ENCODE measurements at regions not wholly inside any gene's neighbourhood (a gene's known extent, or its start where the extent isn't known, plus 50 kb on each side); places are given as distances from the start of the nearest gene placed in this dataset.

DNA sequence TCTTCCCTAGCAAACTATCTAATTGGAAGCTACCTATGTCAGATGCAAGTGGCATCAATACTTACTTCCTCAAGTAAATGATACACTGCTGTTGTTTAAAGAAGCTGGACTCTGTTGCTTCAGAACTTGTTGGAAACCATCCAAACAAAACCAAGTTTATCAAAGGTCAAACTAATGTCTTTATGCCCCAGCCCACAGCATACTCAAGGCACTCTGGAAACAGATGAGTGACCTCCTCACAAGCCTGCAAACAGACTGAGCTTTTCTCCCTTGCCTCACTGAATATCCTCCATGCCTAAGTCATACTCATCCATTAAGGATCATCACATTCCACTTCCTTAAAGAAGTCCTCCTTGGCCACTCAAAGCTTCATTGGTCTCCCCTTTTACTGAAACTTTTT lies 107.4 kb upstream of the ACP3 start (continued):
- TF ChIP-seq, protein P1, sequence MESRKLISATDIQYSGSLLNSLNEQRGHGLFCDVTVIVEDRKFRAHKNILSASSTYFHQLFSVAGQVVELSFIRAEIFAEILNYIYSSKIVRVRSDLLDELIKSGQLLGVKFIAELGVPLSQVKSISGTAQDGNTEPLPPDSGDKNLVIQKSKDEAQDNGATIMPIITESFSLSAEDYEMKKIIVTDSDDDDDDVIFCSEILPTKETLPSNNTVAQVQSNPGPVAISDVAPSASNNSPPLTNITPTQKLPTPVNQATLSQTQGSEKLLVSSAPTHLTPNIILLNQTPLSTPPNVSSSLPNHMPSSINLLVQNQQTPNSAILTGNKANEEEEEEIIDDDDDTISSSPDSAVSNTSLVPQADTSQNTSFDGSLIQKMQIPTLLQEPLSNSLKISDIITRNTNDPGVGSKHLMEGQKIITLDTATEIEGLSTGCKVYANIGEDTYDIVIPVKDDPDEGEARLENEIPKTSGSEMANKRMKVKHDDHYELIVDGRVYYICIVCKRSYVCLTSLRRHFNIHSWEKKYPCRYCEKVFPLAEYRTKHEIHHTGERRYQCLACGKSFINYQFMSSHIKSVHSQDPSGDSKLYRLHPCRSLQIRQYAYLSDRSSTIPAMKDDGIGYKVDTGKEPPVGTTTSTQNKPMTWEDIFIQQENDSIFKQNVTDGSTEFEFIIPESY (IDR thresholded peaks at IDR 0.05; ENCODE audit: borderline replicate concordance, low read depth) = no peak

DNA sequence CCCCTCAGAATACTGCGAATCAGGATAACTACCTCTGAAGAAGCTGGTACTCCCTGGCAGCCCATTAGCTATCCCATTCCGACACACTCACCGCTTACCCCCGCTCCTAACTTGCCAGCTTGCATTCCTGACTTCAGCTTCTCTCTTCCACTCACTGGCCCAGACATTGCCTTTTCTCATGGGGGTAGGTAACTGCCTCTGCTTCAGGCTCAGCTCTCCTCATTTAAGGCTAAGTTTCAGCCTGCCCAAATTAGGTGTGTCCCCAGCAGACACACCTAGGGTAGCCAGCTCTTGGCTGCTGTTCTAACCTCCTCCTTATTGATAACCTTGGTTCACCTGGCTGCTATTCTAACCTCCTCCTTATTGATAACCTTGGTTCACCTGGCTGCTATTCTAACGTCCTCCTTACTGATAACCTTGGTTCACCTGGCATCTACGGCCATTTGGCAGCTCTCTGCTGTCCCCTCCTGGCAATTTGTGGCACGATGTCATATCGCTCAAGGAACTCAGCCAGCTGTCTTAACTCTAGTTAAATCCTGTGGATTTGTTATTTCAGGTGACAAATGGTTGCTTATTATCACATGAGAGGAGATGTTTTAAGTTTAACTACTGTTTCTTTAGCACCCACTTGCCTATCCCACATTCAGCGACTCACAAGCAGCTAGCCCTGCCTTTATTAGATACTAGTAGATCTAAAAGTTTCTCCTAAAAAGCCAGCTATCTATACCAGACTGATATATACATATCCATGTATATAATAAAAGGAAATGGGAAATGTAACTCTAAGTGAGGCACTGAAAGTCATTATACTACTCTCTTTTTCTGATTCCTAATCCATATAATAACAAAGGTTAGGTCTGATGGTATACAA lies 106.5 kb upstream of the ACP3 start:
- Histone ChIP-seq H3K4me3 (ENCODE audit: low read depth in 2 of 2, low read length in 1 of 2) (no peak overlapping the region), H3K9me2 (no peaks in the 10 kb centered on the region), H3K27ac (ENCODE audit: low read depth in 2 of 2, low read length in 1 of 2) (no peak overlapping the region), H3K9ac (no peak overlapping the region), H3K9me3 (no peaks in the 10 kb centered on the region), H2AFZ (ENCODE audit: low read depth) (no peak overlapping the region), H3F3A (replicated peaks; ENCODE audit: insufficient read depth) (no peaks in the 10 kb centered on the region), H4K20me1 (ENCODE audit: insufficient read depth) (no peaks in the 10 kb centered on the region), H3K79me2 (ENCODE audit: insufficient read depth) (no peaks in the 10 kb centered on the region), H3K4me1 (ENCODE audit: control insufficient read depth in 1 of 2, insufficient read depth in 2 of 2, low read depth in 1 of 2, low read length in 1 of 2) (no peaks in the 10 kb centered on the region), H3K4me2 (no peak overlapping the region), H3K27me3 (ENCODE audit: insufficient read depth) (no peaks in the 10 kb centered on the region), H3K36me3 (replicated peaks in 1 of 2; ENCODE audit: control insufficient read depth in 1 of 2, insufficient read depth in 2 of 2, low read length in 1 of 2) (no peaks in the 10 kb centered on the region)
- POLR2A ChIA-PET = interaction anchor here (1.4 kb wide), 1 partner anchor 173 kb away, joined by 3 read pairs; no protein-coding TSS in a partner anchor
- CTCF ChIA-PET = interaction anchor here (0.7 to 3.1 kb wide), 15 partner anchors 10 to 211 kb away, joined by 3 to 38 read pairs (median 4); no protein-coding TSS in a partner anchor
- DNase-seq = peak; percentile 8
- 51% methylated on average over 9 of the region's 9 CpGs for WGBS (ENCODE audit: low lambda C conversion rate)
- no peak for TF ChIP-seq TAF1 (IDR thresholded peaks at IDR 0.05; ENCODE audit: borderline replicate concordance, low read depth, low read length)
- no peak for TF ChIP-seq EZH2phosphoT487 (IDR thresholded peaks at IDR 0.05; ENCODE audit: borderline replicate concordance, low read depth)
- TF ChIP-seq MXI1 (IDR thresholded peaks at IDR 0.05; ENCODE audit: low read depth, low read length) = no peak
- TF ChIP-seq GATA2 (CRISPR knock-in tag; IDR thresholded peaks at IDR 0.05) = no peak
- TF ChIP-seq MEF2A (IDR thresholded peaks at IDR 0.05; ENCODE audit: borderline replicate concordance, low read depth) = no peak
- TF ChIP-seq, protein P2, sequence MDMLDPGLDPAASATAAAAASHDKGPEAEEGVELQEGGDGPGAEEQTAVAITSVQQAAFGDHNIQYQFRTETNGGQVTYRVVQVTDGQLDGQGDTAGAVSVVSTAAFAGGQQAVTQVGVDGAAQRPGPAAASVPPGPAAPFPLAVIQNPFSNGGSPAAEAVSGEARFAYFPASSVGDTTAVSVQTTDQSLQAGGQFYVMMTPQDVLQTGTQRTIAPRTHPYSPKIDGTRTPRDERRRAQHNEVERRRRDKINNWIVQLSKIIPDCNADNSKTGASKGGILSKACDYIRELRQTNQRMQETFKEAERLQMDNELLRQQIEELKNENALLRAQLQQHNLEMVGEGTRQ (IDR thresholded peaks at IDR 0.05; ENCODE audit: borderline replicate concordance, low read depth, low read length) = no peak
- TF ChIP-seq, protein P3, sequence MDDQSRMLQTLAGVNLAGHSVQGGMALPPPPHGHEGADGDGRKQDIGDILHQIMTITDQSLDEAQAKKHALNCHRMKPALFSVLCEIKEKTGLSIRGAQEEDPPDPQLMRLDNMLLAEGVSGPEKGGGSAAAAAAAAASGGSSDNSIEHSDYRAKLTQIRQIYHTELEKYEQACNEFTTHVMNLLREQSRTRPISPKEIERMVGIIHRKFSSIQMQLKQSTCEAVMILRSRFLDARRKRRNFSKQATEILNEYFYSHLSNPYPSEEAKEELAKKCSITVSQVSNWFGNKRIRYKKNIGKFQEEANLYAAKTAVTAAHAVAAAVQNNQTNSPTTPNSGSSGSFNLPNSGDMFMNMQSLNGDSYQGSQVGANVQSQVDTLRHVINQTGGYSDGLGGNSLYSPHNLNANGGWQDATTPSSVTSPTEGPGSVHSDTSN (IDR thresholded peaks at IDR 0.05) = no peak
- no peak for TF ChIP-seq GABPA (IDR thresholded peaks at IDR 0.05; ENCODE audit: low read depth)
- no peak for TF ChIP-seq RXRA (IDR thresholded peaks at IDR 0.05; ENCODE audit: borderline replicate concordance, low read depth)
- TF ChIP-seq TCF12 (IDR thresholded peaks at IDR 0.05) = no peak
- TF ChIP-seq, protein P1 (IDR thresholded peaks at IDR 0.05; ENCODE audit: borderline replicate concordance, low read depth) = no peak
- no peak for TF ChIP-seq FOSL2 (IDR thresholded peaks at IDR 0.05; ENCODE audit: borderline replicate concordance, low read depth)
- TF ChIP-seq, protein P4, sequence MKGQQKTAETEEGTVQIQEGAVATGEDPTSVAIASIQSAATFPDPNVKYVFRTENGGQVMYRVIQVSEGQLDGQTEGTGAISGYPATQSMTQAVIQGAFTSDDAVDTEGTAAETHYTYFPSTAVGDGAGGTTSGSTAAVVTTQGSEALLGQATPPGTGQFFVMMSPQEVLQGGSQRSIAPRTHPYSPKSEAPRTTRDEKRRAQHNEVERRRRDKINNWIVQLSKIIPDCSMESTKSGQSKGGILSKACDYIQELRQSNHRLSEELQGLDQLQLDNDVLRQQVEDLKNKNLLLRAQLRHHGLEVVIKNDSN (IDR thresholded peaks at IDR 0.05; ENCODE audit: borderline replicate concordance, low read depth) = no peak
- TF ChIP-seq NFIC (IDR thresholded peaks at IDR 0.05; ENCODE audit: borderline replicate concordance) = no peak
- no peak for TF ChIP-seq SIN3A (IDR thresholded peaks at IDR 0.05; ENCODE audit: borderline replicate concordance, low read depth, low read length)
- TF ChIP-seq, protein P5, sequence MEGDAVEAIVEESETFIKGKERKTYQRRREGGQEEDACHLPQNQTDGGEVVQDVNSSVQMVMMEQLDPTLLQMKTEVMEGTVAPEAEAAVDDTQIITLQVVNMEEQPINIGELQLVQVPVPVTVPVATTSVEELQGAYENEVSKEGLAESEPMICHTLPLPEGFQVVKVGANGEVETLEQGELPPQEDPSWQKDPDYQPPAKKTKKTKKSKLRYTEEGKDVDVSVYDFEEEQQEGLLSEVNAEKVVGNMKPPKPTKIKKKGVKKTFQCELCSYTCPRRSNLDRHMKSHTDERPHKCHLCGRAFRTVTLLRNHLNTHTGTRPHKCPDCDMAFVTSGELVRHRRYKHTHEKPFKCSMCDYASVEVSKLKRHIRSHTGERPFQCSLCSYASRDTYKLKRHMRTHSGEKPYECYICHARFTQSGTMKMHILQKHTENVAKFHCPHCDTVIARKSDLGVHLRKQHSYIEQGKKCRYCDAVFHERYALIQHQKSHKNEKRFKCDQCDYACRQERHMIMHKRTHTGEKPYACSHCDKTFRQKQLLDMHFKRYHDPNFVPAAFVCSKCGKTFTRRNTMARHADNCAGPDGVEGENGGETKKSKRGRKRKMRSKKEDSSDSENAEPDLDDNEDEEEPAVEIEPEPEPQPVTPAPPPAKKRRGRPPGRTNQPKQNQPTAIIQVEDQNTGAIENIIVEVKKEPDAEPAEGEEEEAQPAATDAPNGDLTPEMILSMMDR (IDR thresholded peaks at IDR 0.05) = peak; percentile 53
- no peak for TF ChIP-seq NRF1 (IDR thresholded peaks at IDR 0.05; ENCODE audit: low read depth, low read length)
- TF ChIP-seq SMC3 (IDR thresholded peaks at IDR 0.05; ENCODE audit: low read depth, low read length) = peak; percentile 23; the same call in 1 of the 2 replicates
- TF ChIP-seq YY1 (IDR thresholded peaks at IDR 0.05; ENCODE audit: low read depth) = no peak
- TF ChIP-seq JUND (IDR thresholded peaks at IDR 0.05) = no peak
- TF ChIP-seq RAD21 (IDR thresholded peaks at IDR 0.05; ENCODE audit: low read length) = peak; percentile 55
- no peak for TF ChIP-seq EP300 (IDR thresholded peaks at IDR 0.05; ENCODE audit: borderline replicate concordance in 1 of 2, low read depth in 1 of 2, low read length in 1 of 2)
